GM19438 (cell line): ENCODE measurements at regions not wholly inside any gene's neighbourhood (a gene's known extent, or its start where the extent isn't known, plus 50 kb on each side); places are given as distances from the start of the nearest gene placed in this dataset.

Source experiments
- ATAC-seq: cut with Tn5 transposase; IDR thresholded peaks from one replicate; pipeline ENCODE4 v1.9.1; 2021; ENCODE audit warnings: low read depth; ENCODE audit not compliant: unreplicated experiment

GRCh38 chr10:124346831-124347230 is 71.9 kb downstream of the OAT start:
- ATAC-seq: no peak

- no peak for ATAC-seq
Observed at GRCh38 chr10:124345521-124345920, 73.2 kb downstream of the OAT start.

GRCh38 chr10:124344931-124345330 is 73.8 kb downstream of the OAT start:
- no peak for ATAC-seq

- no peak for ATAC-seq
Observed at GRCh38 chr10:124344266-124344590, 74.5 kb downstream of the OAT start.

GRCh38 chr10:124343351-124344265 is 75.1 kb downstream of the OAT start:
- ATAC-seq: no peak

- no peak for ATAC-seq
Observed at GRCh38 chr10:124342821-124343170, 75.9 kb downstream of the OAT start.

- no peak for ATAC-seq
Observed at GRCh38 chr10:124342136-124342820, 76.4 kb downstream of the OAT start.

GRCh38 chr10:124341768-124342135 is 77.0 kb downstream of the OAT start:
- ATAC-seq: no peak

- no peak for ATAC-seq
Observed at GRCh38 chr10:124340033-124340760, 78.5 kb downstream of the OAT start.

- no peak for ATAC-seq
Observed at GRCh38 chr10:124339119-124340032, 79.3 kb downstream of the OAT start.

GRCh38 chr10:124338276-124338925 is 80.3 kb downstream of the OAT start:
- ATAC-seq: no peak

GRCh38 chr10:124336186-124336585 is 82.5 kb downstream of the OAT start:
- no peak for ATAC-seq

- no peak for ATAC-seq
Observed at GRCh38 chr10:124333931-124334330, 84.8 kb downstream of the OAT start.

- ATAC-seq: no peak
Observed at GRCh38 chr10:124332426-124332825, 86.3 kb downstream of the OAT start.

GRCh38 chr10:124329941-124330340 is 88.8 kb downstream of the OAT start:
- no peak for ATAC-seq

- ATAC-seq: no peak
Observed at GRCh38 chr10:124329362-124329761, 89.4 kb downstream of the OAT start.

- ATAC-seq: no peak
Observed at GRCh38 chr10:124328477-124329220, 90.1 kb downstream of the OAT start.

GRCh38 chr10:124325998-124326636 is 92.6 kb downstream of the OAT start:
- no peak for ATAC-seq

- no peak for ATAC-seq
Observed at GRCh38 chr10:124325633-124325914, 93.1 kb downstream of the OAT start.
